Stimulated activated naive CD4-positive, alpha-beta T cell (primary cell): ENCODE measurements at regions not wholly inside any gene's neighbourhood (a gene's known extent, or its start where the extent isn't known, plus 50 kb on each side); places are given as distances from the start of the nearest gene placed in this dataset.
"Not testable (repeated sequence)": the region's sequence is repeated elsewhere in the genome, so short reads cannot be mapped to it uniquely, and the experiment has no call there.

Source experiments
- DNase-seq, 6 experiments: peaks; one replicate each; lab custom pipeline; 2025; lab: John Stamatoyannopoulos, UW

DNA sequence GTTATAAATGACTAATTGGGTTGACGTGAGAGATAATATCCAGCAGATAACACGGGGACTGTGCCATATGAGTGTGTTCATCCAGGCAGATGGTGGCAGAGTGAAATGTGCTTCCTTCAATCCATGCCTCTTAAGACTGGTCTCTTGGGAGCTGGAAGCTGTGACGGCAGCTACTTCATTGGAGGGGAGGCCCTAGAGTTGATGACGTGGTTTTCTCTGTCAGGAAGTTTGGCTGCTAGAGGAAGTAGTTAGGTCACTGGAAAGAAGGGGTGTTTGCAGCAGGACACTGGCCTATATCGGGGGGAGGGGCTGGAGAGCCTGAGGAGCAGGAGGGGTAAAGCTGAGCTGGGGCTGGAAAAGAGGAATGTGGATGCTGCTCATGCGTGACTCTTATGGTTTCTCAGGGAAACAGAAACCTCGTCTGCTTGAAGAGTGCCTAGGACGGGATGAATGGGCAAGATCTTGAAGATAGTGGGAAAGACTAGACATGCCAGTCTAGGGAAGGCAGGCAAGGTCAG, 3051.6 kb downstream of the RPIA start:
- DNase-seq = not testable (repeated sequence)

DNA sequence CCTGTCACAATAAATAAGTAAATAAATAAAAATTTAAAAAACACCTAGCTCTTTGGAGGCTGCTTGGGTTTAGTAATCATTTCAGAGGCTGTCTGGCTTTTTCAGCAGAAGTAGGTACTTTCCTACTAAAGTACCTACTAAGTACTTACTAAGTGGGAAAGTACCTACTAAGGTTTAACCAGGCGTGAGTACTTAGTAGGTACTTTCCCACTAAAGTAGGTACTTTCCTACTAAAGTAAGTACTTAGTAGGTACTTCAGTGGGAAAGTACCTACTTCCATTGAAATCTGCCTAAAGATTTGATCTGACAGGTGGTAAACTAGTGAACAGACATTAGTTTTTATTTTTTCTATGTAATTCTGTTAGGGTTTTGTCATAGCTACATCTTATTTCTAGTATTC, 3052.4 kb downstream of the RPIA start:
- not testable (repeated sequence) for DNase-seq

DNA sequence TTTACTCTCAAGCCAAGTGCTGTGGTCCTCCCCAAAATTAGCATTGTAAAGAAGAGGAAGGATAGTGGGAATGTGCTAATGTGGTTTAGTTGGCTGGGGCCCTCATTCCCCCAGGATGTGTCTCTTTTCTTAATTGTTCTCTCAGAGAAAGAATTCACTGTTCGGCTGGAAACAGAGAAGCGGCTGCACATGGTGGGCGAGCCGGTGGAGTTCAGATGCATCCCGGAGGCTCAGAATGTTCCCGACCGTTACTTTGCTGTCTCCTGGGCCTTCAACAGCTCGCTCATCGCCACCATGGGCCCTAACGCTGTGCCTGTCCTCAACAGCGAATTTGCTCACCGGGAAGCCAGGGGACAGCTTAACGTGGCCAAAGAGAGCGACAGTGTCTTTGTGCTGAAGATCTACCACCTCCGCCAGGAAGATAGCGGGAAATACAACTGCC, 3053.2 kb downstream of the RPIA start:
- not testable (repeated sequence) for DNase-seq

DNA sequence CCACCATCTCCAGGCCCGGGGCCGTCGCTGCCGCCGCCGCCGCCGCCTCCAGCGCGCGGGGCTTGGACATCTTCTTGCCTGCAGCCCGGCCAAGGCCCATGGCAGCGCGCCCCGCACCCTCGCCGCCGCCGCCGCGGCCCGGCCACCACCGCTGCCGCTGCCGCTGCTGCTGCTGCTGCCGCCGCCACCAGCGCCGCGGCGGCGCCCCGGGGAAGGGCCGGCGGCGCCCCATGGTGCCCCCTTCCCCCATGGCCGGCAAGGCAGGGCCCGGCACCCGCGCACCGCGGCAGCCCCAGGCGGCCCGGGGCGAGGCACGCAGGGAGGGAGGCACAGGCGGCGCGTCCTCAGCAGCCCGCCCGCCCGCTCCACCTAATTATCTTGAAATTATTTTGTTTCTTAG, 3057.4 kb downstream of the RPIA start:
- DNase-seq = peak in 1 of 6 experiments; percentile 0

DNA sequence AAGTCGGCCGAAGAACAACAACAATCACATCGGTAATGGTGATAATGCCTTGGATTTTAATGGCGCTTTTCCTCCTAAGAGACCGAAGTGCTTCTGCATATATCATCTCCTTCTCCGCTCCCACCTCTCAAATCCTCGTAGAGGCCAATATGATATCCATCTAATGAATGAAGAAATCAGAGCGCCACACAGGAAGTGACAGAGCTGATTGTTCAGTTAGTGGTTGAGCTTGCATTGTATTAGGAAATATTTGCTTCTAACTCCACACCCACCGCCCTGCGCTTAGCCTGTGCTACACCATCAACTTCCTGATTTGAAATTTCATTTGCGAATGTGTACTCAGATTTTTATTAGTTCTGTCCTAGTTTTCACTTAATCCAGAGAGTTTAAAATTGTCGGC, 3058.2 kb downstream of the RPIA start:
- not testable (repeated sequence) for DNase-seq

DNA sequence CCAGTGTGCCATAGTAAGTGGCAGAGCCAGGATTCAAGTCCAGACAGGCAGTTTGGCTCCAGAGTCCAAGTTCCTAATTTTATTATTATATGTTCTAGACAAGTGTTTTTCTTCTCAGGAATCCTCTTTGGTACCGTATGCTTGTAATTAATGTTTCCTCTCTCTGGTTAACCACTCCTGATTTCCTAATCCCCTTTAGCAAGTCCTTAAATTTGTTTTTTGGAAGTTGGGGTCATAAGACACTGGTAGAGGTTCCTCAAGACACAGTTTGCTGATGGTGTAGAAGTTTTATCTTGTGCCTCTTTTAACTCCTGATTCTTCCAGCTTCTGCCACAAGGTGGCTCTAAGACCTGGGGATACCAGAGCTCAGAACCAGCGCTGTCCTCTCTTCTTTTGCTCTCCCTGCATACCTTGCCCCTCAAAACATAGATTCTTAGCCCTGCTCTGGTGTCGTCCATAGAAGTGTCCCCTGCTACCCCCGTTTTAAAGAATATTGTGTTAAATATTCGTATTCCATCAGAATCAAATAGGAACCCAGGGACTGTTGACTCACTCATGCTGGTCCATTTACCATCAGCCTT, 3068.0 kb downstream of the RPIA start:
- not testable (repeated sequence) for DNase-seq

DNA sequence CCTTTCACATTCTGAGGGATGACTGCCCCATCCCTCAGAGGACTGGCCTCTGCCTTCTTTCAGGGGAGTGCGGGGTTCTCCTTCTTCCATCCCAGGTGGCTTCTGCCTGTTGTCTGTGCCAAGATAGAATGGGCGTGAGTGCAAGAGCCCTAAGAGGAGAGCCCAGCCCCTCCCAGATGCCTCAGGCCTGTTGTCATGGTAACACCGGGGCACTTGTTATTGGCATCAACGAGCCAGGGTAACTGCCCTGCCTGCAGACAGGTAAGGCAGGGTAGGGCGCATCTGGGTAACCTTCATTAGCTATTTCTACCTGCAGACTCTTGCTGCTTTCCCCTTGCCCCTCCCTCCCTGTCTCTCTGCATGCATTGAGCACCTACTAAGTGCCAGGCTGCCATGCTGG, 3069.2 kb downstream of the RPIA start:
- DNase-seq = not testable (repeated sequence)

DNA sequence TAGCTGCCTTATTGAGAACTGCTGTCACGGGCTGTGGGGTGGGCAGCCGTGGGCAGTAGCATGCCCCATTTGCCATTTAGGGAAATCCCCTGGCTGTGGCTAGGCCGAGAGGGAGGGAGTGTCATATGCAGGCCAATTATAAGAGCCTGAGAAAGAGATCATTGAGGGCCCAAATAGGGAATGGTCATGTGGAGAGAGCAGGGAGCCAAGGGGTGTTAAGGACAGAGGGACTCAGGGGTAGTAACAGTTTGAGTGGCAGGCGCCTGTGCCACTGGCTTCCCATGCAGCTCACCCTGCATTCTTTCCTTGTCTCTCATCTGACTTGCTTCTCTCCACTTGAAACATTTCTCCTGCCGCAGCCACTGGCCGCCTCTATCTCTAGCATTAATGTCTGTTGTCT, 3070.8 kb downstream of the RPIA start:
- DNase-seq = not testable (repeated sequence)

DNA sequence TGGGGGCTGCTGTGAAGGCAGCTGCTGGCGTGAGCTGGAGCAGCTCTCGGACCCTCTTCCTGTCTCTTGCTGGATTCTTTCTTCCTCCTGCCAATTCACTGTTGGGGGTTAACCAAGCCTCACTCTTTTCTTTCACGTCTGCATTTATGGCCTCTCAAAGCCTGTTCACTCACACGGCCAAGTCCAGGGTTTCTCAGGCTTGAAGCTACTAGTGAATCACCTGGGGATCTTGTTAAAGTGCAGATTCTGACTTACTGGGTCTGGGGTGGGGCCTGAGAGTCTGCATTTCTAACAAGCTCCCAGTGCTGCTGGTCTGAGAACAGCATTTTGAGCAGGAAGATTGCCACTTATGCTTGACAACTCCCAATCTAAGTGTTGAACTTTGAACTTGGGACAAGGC, 3072.2 kb downstream of the RPIA start:
- not testable (repeated sequence) for DNase-seq

DNA sequence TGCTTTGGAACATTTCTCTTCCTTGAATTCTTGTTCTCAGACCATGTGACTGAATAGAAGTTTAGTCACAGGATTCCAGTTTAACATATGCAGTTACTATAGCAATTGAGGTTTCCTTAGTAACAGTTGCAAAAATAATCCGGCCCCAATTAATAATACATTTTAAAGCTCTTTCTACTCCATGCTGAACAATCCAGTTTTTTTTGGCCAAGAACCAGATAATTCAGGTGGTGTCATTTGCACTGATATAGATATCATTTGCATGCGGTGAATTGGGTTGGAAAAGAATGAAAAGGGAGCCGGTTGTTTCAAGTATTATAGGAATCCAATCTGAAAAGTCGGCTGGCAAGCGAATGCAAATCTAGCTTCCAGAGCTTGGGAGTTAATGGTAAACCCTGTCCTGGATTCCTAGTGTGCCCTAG, 3073.1 kb downstream of the RPIA start:
- DNase-seq = not testable (repeated sequence)

DNA sequence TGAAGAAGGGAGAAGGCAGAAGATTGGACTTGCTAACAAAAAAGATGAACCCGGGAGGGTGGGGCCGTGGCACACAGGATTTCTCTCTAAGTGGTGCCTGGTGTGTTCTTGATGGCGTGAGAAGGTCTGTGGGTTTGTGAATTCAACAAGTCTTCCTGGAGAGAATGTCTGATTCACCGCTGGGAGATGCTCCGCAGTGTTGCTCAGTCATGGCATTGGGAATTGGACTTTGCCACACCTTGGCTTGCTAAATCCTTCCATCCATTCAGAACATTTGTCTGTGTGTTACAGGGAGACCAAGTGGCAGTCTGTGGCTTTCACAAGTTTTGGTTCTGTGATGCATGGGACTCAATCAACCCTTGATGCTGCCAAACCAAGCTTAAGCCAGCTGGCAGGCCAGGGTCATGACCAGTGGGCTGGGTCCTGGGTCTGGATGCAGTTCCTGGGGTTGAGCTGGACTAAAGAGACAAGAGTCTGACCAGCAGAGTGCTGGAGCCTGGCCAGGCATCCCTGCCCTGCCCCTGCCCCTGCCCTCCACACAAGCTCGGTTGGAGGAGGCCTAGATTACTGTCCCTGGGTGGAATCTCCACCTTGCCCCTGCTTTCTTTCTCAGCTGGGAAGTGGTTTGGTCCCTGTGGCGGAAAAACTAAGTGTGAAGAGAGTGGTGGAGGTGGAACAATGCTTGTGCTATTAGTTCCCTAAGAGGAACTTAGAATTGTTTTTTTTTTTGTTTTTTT, 3073.7 kb downstream of the RPIA start:
- DNase-seq = not testable (repeated sequence)

DNA sequence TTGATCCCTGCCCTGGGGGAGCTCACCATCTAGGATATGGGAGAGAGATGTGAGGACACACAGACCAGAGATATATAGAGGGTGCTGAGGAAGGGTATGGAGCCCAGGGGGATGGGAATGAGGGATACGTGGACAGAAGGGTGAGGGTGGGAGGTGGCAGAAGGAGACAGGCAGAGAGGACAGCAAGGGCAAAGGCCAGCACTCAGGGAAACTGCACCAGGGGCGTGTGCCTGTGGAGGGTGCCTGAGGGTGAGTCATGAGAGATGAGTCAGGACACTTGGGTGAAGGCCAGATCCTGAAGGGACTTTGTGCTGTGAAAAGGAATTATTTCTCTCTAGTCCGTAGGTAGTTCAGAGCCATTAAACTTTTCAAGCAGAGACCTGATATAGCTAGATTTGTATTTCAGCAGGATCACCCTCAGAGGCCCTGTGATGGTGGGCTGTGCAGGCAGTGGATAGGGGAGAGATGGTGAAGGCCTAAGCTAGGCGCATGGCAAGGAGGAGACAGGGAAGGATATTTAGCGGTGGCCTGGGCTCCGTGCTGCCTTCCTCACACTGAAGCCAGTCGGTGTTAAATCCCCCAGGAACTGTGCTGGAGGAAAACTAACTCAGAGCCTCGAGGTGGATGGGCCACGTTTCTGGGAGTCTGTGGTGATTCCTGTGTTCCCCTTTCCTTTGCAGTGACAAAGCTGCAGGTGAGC, 3075.0 kb downstream of the RPIA start:
- DNase-seq = not testable (repeated sequence)

DNA sequence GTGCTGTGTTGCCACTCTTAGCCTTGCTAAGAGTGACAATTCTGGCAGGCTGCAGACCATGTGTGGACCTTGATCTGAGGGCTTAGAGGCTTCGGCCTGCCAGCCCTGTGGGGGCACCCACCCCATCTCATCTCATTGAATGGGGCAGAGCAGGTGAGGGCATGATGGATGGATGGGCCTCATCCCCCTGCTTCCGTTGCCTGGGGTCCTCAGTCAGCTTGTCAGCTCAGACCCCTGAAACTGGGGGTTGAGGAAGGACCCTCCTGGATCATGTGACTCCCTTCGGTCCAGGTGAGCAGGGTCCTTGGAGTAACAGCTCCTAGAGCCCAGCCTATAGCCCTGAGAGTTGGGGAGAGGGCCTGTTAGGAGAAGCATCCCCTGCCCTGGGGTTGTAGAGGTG, 3076.8 kb downstream of the RPIA start:
- not testable (repeated sequence) for DNase-seq

DNA sequence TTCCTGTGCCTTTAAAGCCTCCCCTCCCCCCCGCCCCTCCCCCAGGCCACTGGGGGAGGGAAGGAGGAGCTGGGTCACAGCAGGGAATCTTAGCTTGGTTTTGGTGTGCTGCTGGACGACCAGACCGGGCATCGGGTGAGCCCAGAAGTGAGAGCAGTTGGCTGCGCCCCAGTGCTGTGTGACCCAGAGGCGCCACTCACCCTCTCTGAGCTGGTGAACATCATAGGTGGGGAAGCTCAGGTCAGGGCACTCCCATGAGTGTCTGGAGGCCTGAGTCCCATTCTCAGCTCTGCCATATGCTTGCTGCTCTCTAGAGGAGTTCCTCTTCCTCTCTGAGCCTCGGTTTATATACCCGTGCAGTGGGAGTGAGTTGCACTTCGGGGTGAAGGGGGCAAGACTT, 3077.5 kb downstream of the RPIA start:
- not testable (repeated sequence) for DNase-seq

DNA sequence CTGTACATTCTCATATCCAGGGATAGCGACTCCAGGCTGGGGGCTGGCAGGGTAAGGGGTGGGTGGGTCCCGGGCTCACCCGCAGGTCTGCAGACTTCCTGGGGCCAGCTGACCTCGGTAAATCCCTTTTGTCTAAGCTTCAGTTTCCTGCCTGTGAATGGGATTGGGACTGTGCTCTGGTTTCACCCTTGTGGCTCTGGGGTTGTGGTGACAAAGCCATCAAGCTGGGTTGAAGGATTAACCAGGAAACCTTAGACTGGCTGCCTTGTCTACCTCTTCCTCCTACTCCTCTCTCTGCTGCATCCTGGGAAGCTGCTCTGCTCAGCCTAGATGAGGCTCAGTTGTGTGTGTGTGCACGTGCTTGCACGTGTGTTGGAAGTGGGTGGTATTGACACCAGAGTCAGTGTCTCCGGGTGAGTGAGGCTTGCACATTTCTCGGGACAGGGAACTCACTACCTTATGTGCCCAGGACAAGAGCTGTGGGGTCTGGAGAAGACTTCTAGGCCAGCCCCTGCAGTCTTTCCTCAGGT, 3078.6 kb downstream of the RPIA start:
- DNase-seq = not testable (repeated sequence)

DNA sequence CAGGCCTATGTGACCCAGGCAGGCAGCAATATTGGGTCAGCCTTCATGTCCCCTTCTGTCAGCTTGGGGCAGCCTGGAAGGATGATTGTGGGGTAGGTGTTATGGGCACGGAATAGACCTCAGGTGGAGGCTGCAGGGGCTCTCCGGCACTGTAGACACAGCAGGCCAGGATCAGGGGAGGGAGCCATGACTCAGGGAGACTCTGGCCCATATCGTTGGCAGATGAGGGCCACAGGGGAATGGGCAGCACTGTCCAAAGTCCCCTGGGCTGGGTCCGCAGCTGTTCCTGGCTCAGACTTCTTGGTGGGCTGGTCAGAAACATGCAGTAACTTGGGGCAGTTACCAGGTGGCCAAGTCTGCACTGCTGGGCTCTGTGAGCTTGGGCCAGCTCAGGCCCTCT, 3080.1 kb downstream of the RPIA start:
- not testable (repeated sequence) for DNase-seq

DNA sequence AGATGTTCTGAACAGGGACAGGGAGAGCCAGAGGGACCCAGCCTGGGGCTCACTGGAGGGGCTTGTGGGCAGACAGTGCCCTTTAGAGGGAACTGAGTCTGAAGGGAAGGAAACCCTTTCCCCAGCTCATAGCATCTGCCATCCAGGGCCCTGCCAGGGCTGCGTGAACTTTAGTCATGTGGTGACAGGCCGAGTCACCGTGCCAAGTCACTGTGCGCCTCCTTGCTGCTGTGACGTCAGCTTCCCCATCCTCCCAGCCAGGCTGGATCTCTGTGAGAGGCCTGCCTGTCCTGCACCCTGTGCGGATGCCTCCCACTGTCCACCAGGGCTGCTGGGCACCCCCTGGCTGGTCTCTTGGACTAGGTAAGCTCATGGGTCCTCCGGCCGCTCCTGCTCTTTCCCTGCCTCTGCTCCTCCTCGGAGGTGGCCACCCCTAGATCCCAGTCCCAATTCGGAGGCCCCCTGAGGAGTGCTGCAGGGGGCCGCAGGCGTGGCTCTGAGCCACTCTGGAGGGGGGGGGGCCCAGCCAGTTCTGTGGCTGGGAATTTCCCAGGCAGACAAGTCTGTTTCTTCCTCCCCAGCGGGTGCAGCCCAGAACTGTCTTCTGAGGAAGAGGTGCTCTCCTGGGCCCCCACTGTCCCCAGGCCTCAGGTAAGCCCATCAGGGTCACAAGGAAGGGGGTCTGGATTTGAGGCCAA, 3080.9 kb downstream of the RPIA start:
- DNase-seq = not testable (repeated sequence)

DNA sequence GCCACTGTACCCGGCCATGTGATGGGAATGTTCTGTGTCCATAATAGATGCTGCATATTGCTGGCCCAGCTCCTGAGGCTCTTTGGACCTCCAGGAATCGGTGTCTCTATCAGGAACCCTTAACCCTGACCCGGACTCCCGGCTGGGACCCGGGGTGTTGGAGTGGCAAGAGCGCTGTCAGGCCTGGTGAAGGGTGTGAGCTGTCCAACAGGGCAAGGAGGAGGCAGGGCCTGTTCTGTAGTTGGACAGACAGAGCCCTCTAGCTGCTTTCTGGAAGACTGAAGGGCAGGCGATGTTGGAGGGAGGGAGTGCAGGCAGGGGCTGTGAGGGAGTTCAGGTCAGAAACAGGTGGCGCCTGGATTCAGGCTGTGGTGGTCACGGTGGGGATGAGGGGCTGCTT, 3082.3 kb downstream of the RPIA start:
- DNase-seq = not testable (repeated sequence)

DNA sequence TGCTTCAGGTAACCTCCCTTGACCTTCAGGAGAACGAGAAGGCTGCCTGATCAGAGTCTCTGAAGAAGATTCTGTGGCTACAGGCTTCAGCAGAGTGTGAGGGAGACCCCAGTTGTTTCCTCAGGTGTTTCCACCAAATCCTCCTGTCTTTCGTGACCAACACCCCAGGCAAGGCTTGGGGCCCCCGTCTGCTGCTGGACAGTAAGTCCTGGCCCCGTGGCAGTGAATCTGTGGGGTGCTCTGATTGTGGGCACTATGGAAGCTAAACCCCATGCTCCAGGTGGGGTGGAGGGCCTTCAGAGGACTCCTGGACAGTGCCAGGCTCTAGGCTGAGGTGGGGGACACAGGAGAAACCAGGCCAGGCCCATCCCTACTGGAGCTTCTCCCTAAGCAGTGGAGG, 3083.7 kb downstream of the RPIA start:
- DNase-seq = not testable (repeated sequence)

DNA sequence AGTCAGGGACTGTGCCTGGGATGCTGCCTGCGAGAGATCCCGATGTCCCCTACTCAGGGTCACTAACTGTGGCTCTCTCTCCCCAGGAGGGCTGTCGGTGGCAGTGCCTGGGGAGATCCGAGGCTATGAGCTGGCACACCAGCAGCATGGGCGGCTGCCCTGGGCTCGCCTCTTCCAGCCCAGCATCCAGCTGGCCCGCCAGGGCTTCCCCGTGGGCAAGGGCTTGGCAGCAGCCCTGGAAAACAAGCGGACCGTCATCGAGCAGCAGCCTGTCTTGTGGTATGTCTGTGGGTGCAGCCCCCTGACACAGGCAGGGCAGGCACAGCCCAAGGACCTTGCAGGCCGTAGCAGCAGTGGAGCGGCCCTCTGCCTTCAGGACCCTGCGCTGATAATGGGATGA, 3088.9 kb downstream of the RPIA start:
- not testable (repeated sequence) for DNase-seq

DNA sequence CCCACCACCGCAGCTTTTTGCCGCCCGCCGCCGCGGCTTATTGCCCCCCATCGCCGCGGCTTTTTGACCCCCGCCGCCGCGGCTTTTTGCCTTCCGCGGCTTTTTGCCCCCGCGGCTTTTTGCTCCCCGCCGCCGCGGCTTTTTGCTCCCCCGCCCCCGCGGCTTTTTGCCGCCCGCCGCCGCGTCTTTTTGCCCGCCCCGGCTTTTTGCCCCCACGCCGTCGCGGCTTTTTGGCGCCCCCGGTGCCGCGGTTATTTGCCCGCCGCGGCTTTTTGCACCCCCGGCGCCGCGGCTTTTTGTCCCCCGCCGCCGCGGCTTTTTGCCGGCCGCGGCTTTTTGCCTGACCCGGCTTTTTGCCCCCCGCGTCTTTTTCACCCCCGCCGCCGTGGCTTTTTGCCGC, 3061.8 kb upstream of the TEKT4 start:
- DNase-seq = not testable (repeated sequence)
